Hematopoietic multipotent progenitor cell treated with erythropoietin and hydrocortisone succinate and interleukin-3 and kit ligand, for 4 days (in vitro differentiated cells): ENCODE measurements at regions not wholly inside any gene's neighbourhood (a gene's known extent, or its start where the extent isn't known, plus 50 kb on each side); places are given as distances from the start of the nearest gene placed in this dataset.

Source experiments
- DNase-seq: peaks from one replicate; pipeline ENCODE4 v3.0.0-alpha.2; 2015

GRCh38 chr15:31557899-31558298 is 231.3 kb downstream of the KLF13 start:
- no peak for DNase-seq

- DNase-seq = no peak
Measured at GRCh38 chr15:31558840-31559239, 232.2 kb downstream of the KLF13 start.

GRCh38 chr15:31559786-31560185 is 233.2 kb downstream of the KLF13 start:
- DNase-seq = no peak

GRCh38 chr15:31560643-31561042 is 234.0 kb downstream of the KLF13 start:
- DNase-seq = no peak

- DNase-seq = no peak
Measured at GRCh38 chr15:31561156-31561555, 234.5 kb downstream of the KLF13 start.

GRCh38 chr15:31563001-31563400 is 236.4 kb downstream of the KLF13 start:
- DNase-seq = peak; percentile 63

GRCh38 chr15:31563421-31563820 is 236.8 kb downstream of the KLF13 start:
- DNase-seq = no peak

- DNase-seq = no peak
Measured at GRCh38 chr15:31567861-31568260, 241.2 kb downstream of the KLF13 start.

- no peak for DNase-seq
Measured at GRCh38 chr15:31569836-31570235, 243.2 kb downstream of the KLF13 start.

- DNase-seq = no peak
Measured at GRCh38 chr15:31570591-31570990, 244.0 kb downstream of the KLF13 start.

GRCh38 chr15:31571676-31572075 is 245.0 kb downstream of the KLF13 start:
- peak; percentile 56 for DNase-seq

GRCh38 chr15:31573759-31574158 is 247.1 kb downstream of the KLF13 start:
- DNase-seq = no peak

- no peak for DNase-seq
Measured at GRCh38 chr15:31574766-31575165, 248.1 kb downstream of the KLF13 start.

GRCh38 chr15:31577108-31577507 is 250.5 kb downstream of the KLF13 start:
- no peak for DNase-seq

GRCh38 chr15:31579282-31579681 is 252.6 kb downstream of the KLF13 start:
- DNase-seq = no peak

- no peak for DNase-seq
Measured at GRCh38 chr15:31579976-31580375, 253.3 kb downstream of the KLF13 start.

- no peak for DNase-seq
Measured at GRCh38 chr15:31584195-31584594, 257.6 kb downstream of the KLF13 start.

GRCh38 chr15:31585240-31585639 is 258.6 kb downstream of the KLF13 start:
- DNase-seq = no peak

GRCh38 chr15:31586841-31587240 is 260.2 kb downstream of the KLF13 start:
- DNase-seq = no peak

GRCh38 chr15:31587583-31587982 is 260.9 kb downstream of the KLF13 start:
- no peak for DNase-seq

GRCh38 chr15:31590609-31591008 is 264.0 kb downstream of the KLF13 start:
- DNase-seq = no peak

- no peak for DNase-seq
Measured at GRCh38 chr15:31591908-31592307, 265.3 kb downstream of the KLF13 start.

- DNase-seq = no peak
Measured at GRCh38 chr15:31597466-31597865, 270.8 kb downstream of the KLF13 start.

GRCh38 chr15:31598620-31599019 is 272.0 kb downstream of the KLF13 start:
- DNase-seq = peak; percentile 48

- peak; percentile 14 for DNase-seq
Measured at GRCh38 chr15:31605467-31605931, 278.9 kb downstream of the KLF13 start.

GRCh38 chr15:31606194-31606669 is 279.6 kb downstream of the KLF13 start:
- no peak for DNase-seq
